K562 (cell line): ENCODE measurements at regions not wholly inside any gene's neighbourhood (a gene's known extent, or its start where the extent isn't known, plus 50 kb on each side); places are given as distances from the start of the nearest gene placed in this dataset.

Experiments
- ATAC-seq: fragments of 200-7000 bp; cut with Tn5 transposase; 3 replicates; pipeline ENCODE4 v1.9.1; 2020; ENCODE audit warnings: moderate library complexity
- BruUV-seq: library from RNA; stranded (reverse); fragments of 400-500 nt; replicated peaks from 2 replicates; lab custom pipeline; 2021; lab: Mats Ljungman, UMichigan
- CTCF ChIA-PET: fragments of 300-600 bp; formaldehyde crosslinking; extraction: SDS; loops from one replicate; lab custom pipeline; 2021; ENCODE audit warnings: low intra/inter-chr PET ratio; lab: Yijun Ruan, JAX
- POLR2A ChIA-PET: fragments of 300-600, 350-650 bp; sonication (Branson Sonifier 250); formaldehyde crosslinking; extraction: SDS; loops from one replicate; lab custom pipeline; 2021; ENCODE audit warnings: antibody characterized with exemption, inconsistent platforms; lab: Yijun Ruan, JAX
- DNase-seq, 4 experiments: peaks; one replicate each; pipeline versions ENCODE4 v3.0.0 to v3.0.0-alpha.2; 2011 to 2018; ENCODE audit warnings: low spot score in 3 of 4, mixed read lengths in 3 of 4; ENCODE audit errors: extremely low read depth in 1 of 4
- FAIRE-seq: peaks from 2 replicates; lab custom pipeline; 2011; peaks lifted over from hg19 to GRCh38; lab: Jason Lieb, UNC
- H2AFZ ChIP-seq: 2 replicates; pipeline ENCODE4 v1.6.0; 2011; ENCODE audit warnings: low read depth, low read length, control low read depth, inconsistent platforms
- H3K27ac ChIP-seq: fragments of 200-600 bp; 3 replicates; pipeline ENCODE4 v1.8.0; 2011; ENCODE audit warnings: low read depth, mild to moderate bottlenecking, control low read depth, inconsistent platforms, low read length, moderate library complexity, mixed read lengths; ENCODE audit errors: extremely low read depth
- H3K27me3 ChIP-seq, 2 experiments: fragments of 300-600 bp in 1 of 2; 2 replicates in 1 of 2; 3 replicates in 1 of 2; pipeline versions ENCODE4 v1.6.0 to v1.8.0; 2011; ENCODE audit warnings: inconsistent platforms in 2 of 2, low read length in 2 of 2, mild to moderate bottlenecking in 1 of 2, mixed read lengths in 1 of 2, moderate library complexity in 1 of 2; ENCODE audit not compliant: control insufficient read depth in 2 of 2, insufficient read depth in 2 of 2
- H3K36me3 ChIP-seq: fragments of 300-600 bp; 3 replicates; pipeline ENCODE4 v1.8.0; 2011; ENCODE audit warnings: mild to moderate bottlenecking, low read length, inconsistent platforms; ENCODE audit not compliant: control insufficient read depth, insufficient read depth
- H3K4me1 ChIP-seq, 2 experiments: fragments of 200-600 bp in 1 of 2; replicated peaks in 1 of 2; 2 replicates in 1 of 2; 3 replicates in 1 of 2; pipeline versions ENCODE4 v1.5.1 to v1.8.0; 2011; ENCODE audit warnings: inconsistent platforms in 2 of 2, low read length in 2 of 2, mild to moderate bottlenecking in 1 of 2, mixed read lengths in 1 of 2, moderate library complexity in 1 of 2; ENCODE audit not compliant: control insufficient read depth in 2 of 2, insufficient read depth in 2 of 2
- H3K4me2 ChIP-seq: 2 replicates; pipeline ENCODE4 v1.6.1; 2011; ENCODE audit warnings: low read length, control low read depth, inconsistent platforms, mixed read lengths; ENCODE audit not compliant: insufficient read depth
- H3K4me3 ChIP-seq: fragments of 200-600 bp; sonication (generic), shearing (Covaris generic); 2 replicates; pipeline ENCODE4 v1.5.1; 2016; ENCODE audit warnings: control low read depth, inconsistent platforms
- H3K79me2 ChIP-seq: fragments of 200-600 bp; 3 replicates; pipeline ENCODE4 v1.8.0; 2011; ENCODE audit warnings: low read length, inconsistent platforms; ENCODE audit not compliant: control insufficient read depth, insufficient read depth
- H3K9ac ChIP-seq, 2 experiments: 2 replicates each; pipeline versions ENCODE4 v1.6.0 to v1.6.1; 2011; ENCODE audit warnings: low read depth in 2 of 2, low read length in 2 of 2, control low read depth in 1 of 2, inconsistent platforms in 1 of 2, mild to moderate bottlenecking in 1 of 2, mixed read lengths in 1 of 2; ENCODE audit not compliant: insufficient read depth in 1 of 2
- H3K9me1 ChIP-seq: one replicate; pipeline ENCODE4 v1.6.0; 2011; ENCODE audit warnings: inconsistent platforms, mild to moderate bottlenecking, low read length, moderate library complexity; ENCODE audit not compliant: control insufficient read depth, insufficient read depth
- H3K9me3 ChIP-seq: replicated peaks from 2 replicates; pipeline ENCODE4 v1.5.1; 2011; ENCODE audit warnings: low read depth, low read length, inconsistent platforms; ENCODE audit not compliant: control insufficient read depth, insufficient read depth
- H4K20me1 ChIP-seq: replicated peaks from 2 replicates; pipeline ENCODE4 v1.6.1; 2011; ENCODE audit warnings: low read length, inconsistent platforms, mixed read lengths; ENCODE audit not compliant: control insufficient read depth, insufficient read depth
- CEBPB ChIP-seq: fragments of 450-650 bp; IDR thresholded peaks from 2 replicates; pipeline ENCODE4 v1.6.1; 2016; ENCODE audit warnings: missing genetic modification characterization, missing compliant biosample characterization
- CTCF ChIP-seq, 3 experiments: IDR thresholded peaks in 2 of 3; conservative IDR thresholded peaks in 1 of 3; 2 replicates each; pipeline ENCODE4 v1.5.1; 2011 to 2012; ENCODE audit warnings: low read length in 3 of 3, mild to moderate bottlenecking in 3 of 3, control low read depth in 2 of 3, improper control_type of control experiment in 1 of 3, inconsistent platforms in 1 of 3, low read depth in 1 of 3, mixed read lengths in 1 of 3, moderate library complexity in 1 of 3; ENCODE audit not compliant: insufficient read depth in 2 of 3
- EP300 ChIP-seq: IDR thresholded peaks from 2 replicates; pipeline ENCODE4 v1.6.1; 2012; ENCODE audit warnings: low read length, improper control_type of control experiment
- GTF2E2 ChIP-seq: fragments of 200-800 bp; sonication (Bioruptor generic); IDR thresholded peaks from 2 replicates; pipeline ENCODE4 v1.6.1; 2016; ENCODE audit warnings: missing genetic modification characterization, missing compliant biosample characterization
- JUND ChIP-seq, 2 experiments: IDR thresholded peaks; 2 replicates in 1 of 2; 3 replicates in 1 of 2; pipeline ENCODE4 v1.6.1; 2011; ENCODE audit warnings: borderline replicate concordance in 2 of 2, low read depth in 2 of 2, low read length in 2 of 2, improper control_type of control experiment in 1 of 2, missing biosample characterization in 1 of 2, missing genetic modification characterization in 1 of 2, missing genetic modification reagents in 1 of 2
- MAFF ChIP-seq: IDR thresholded peaks from 2 replicates; pipeline ENCODE4 v1.6.1; 2012; ENCODE audit warnings: low read length, improper control_type of control experiment
- MCM2 ChIP-seq: fragments of 450-650 bp; IDR thresholded peaks from 2 replicates; pipeline ENCODE4 v1.6.1; 2017; ENCODE audit warnings: low read depth, mild to moderate bottlenecking
- MLLT1 ChIP-seq, 2 experiments: fragments of 450-650 bp; IDR thresholded peaks; 2 replicates each; pipeline ENCODE4 v1.6.1; 2016
- POLR3A ChIP-seq: IDR thresholded peaks from 2 replicates; pipeline ENCODE4 v1.6.1; 2011; ENCODE audit warnings: borderline replicate concordance, mild to moderate bottlenecking, moderate library complexity; ENCODE audit not compliant: insufficient read length, insufficient read depth; ENCODE audit errors: extremely low read depth
- SIRT6 ChIP-seq: IDR thresholded peaks from one replicate; pipeline ENCODE4 v1.6.1; 2012; ENCODE audit warnings: low read depth, mild to moderate bottlenecking, control low read depth, inconsistent platforms, low read length, moderate library complexity
- SOX6 ChIP-seq: fragments of 450-650 bp; IDR thresholded peaks from 2 replicates; pipeline ENCODE4 v1.6.1; 2014; ENCODE audit warnings: mild to moderate bottlenecking
- SRSF9 ChIP-seq: fragments of 200-400 bp; formaldehyde crosslinking; IDR thresholded peaks from 2 replicates; pipeline ENCODE4 v1.6.1; 2017; ENCODE audit warnings: low read depth, low read length, borderline replicate concordance
- TBP ChIP-seq: optimal IDR thresholded peaks from 2 replicates; pipeline ENCODE3; 2011; ENCODE audit warnings: low read depth, low read length, improper control_type of control experiment
- TCF3 ChIP-seq: sonication (generic); formaldehyde crosslinking; IDR thresholded peaks from 2 replicates; pipeline ENCODE4 v1.4.0; 2020; ENCODE audit warnings: mild to moderate bottlenecking, missing genetic modification reagents
- ZNF232 ChIP-seq: sonication (generic); formaldehyde crosslinking; IDR thresholded peaks from 2 replicates; pipeline ENCODE4 v1.8.0; 2022; ENCODE audit warnings: mild to moderate bottlenecking, missing genetic modification reagents
- ZNF316 ChIP-seq: fragments of 450-650 bp; IDR thresholded peaks from 2 replicates; pipeline ENCODE4 v1.6.1; 2016
- WGBS: fragments of 100-300 bp; shearing (Covaris generic); methylation state at CpG from one replicate; pipeline ENCODE4 v1.1.6; 2016; ENCODE audit warnings: low coverage, mixed read lengths; ENCODE audit not compliant: insufficient coverage; ENCODE audit errors: missing lambda C conversion rate; 5-methylcytosine and 5-hydroxymethylcytosine counted together
- in situ Hi-C: fragments of 300-500 bp; cut with MboI; formaldehyde crosslinking; loops from 4 replicates; pipeline ENCODE4 v1.15.0; 2018; ENCODE audit warnings: inconsistent platforms, mixed read lengths
- intact Hi-C: fragments of 100-400 bp; cut with micrococcal nuclease; formaldehyde crosslinking; loops from 2 replicates; pipeline ENCODE4 v1.14.2; 2022
- TF ChIP-seq, protein P1 (sequence below): sonication (generic); formaldehyde crosslinking; IDR thresholded peaks from 2 replicates; pipeline ENCODE4 v1.8.0; 2023; ENCODE audit warnings: mild to moderate bottlenecking, missing genetic modification reagents
- TF ChIP-seq, protein P2 (sequence below): fragments of 450-650 bp; IDR thresholded peaks from 2 replicates; pipeline ENCODE4 v1.6.1; 2016; ENCODE audit warnings: low read depth, mild to moderate bottlenecking, moderate library complexity

GRCh38 chr2:64212346-64212745 is 68.1 kb upstream of the PELI1 start:
- H3K9ac ChIP-seq, result peak overlapping the region in 1 of 2 experiments; percentile 43; a peak in 1 of 4 replicates
- H3K27ac ChIP-seq, result peak overlapping the region; percentile 89; the same call in 1 of the 3 replicates
- BruUV-seq, result no TSS peak
- H3K4me2 ChIP-seq, result no peak overlapping the region; the same call in 1 of the 2 replicates
- DNase-seq, result peak in 1 of 4 experiments; percentile 54
- no peak overlapping the region for H3K4me3 ChIP-seq
- H3K79me2 ChIP-seq, result no peaks in the 10 kb centered on the region
- CTCF ChIA-PET, result no interaction called here
- H3K27me3 ChIP-seq, result no peaks in the 10 kb centered on the region
- H3K4me1 ChIP-seq, result peaks cover 0 to 31% of the 10 kb centered on the region in 2 experiments; a peak in 3 of 5 replicates
- H3K9me1 ChIP-seq, result no peaks in the 10 kb centered on the region
- 11% methylated on average over 1 of the region's 1 CpG for WGBS
- no peaks in the 10 kb centered on the region for H3K9me3 ChIP-seq
- POLR2A ChIA-PET, result interaction anchor here (0.7 kb wide), 1 partner anchor 9 kb away, joined by 4 read pairs; no protein-coding TSS in a partner anchor
- peak overlapping the region; percentile 92 for H2AFZ ChIP-seq
- in situ Hi-C loops (no loop called here), intact Hi-C loops (loop anchor here (10.0 kb wide), 1 partner anchor 102 kb away; no protein-coding TSS in a partner anchor)
- no peaks in the 10 kb centered on the region for H3K36me3 ChIP-seq
- FAIRE-seq, result peak; percentile 46
- peak; percentile 56 for ATAC-seq
- no peaks in the 10 kb centered on the region for H4K20me1 ChIP-seq
- TF ChIP-seq, protein P1, sequence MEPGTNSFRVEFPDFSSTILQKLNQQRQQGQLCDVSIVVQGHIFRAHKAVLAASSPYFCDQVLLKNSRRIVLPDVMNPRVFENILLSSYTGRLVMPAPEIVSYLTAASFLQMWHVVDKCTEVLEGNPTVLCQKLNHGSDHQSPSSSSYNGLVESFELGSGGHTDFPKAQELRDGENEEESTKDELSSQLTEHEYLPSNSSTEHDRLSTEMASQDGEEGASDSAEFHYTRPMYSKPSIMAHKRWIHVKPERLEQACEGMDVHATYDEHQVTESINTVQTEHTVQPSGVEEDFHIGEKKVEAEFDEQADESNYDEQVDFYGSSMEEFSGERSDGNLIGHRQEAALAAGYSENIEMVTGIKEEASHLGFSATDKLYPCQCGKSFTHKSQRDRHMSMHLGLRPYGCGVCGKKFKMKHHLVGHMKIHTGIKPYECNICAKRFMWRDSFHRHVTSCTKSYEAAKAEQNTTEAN (CRISPR knock-in tag), result no peak
- TF ChIP-seq SOX6 (peak; percentile 41; the same call in 1 of the 2 replicates), GTF2E2 (tag) (peak; percentile 54; the same call in 1 of the 2 replicates), ZNF232 (no peak), CTCF (IDR thresholded peaks at IDR 0.05 in 2 of 3, conservative IDR thresholded peaks at IDR 0.05 in 1 of 3; ENCODE audit: insufficient read depth in 2 of 3, low read depth in 1 of 3, low read length in 3 of 3) (no peak), ZNF316 (peak; percentile 48; the same call in 1 of the 2 replicates), TCF3 (CRISPR knock-in tag) (peak; percentile 30; the same call in 1 of the 2 replicates), MAFF (peak; percentile 27; the same call in 1 of the 2 replicates), JUND (IDR thresholded peaks at IDR 0.05; ENCODE audit: borderline replicate concordance, low read depth, low read length) (peak; percentile 44; the same call in 1 of the 2 replicates), JUND (tag; IDR thresholded peaks at IDR 0.05; ENCODE audit: borderline replicate concordance, low read depth, low read length) (no peak), POLR3A (no peak), EP300 (peak; percentile 41; the same call in 1 of the 2 replicates), SRSF9 (no peak), MLLT1 (IDR thresholded peaks at IDR 0.05) (peak in 1 of 2 experiments; percentile 80; a peak in 2 of 4 replicates), CEBPB (peak; percentile 94), SIRT6 (no peak), TBP (no peak), MCM2 (no peak)
- TF ChIP-seq, protein P2, sequence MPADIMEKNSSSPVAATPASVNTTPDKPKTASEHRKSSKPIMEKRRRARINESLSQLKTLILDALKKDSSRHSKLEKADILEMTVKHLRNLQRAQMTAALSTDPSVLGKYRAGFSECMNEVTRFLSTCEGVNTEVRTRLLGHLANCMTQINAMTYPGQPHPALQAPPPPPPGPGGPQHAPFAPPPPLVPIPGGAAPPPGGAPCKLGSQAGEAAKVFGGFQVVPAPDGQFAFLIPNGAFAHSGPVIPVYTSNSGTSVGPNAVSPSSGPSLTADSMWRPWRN, result peak; percentile 29; the same call in 1 of the 2 replicates
